Caco-2 (cell line): ENCODE measurements at regions not wholly inside any gene's neighbourhood (a gene's known extent, or its start where the extent isn't known, plus 50 kb on each side); places are given as distances from the start of the nearest gene placed in this dataset.

Source experiments
- BruUV-seq: library from RNA; stranded (reverse); fragments of 400-500 nt; replicated peaks from 2 replicates; lab custom pipeline; 2021; lab: Mats Ljungman, UMichigan
- CTCF ChIA-PET: fragments of 300-600 bp; sonication (Branson Sonifier 250); formaldehyde crosslinking; loops from one replicate; lab custom pipeline; 2022; ENCODE audit warnings: antibody characterized with exemption; lab: Charles Lee
- POLR2A ChIA-PET: fragments of 300-600 bp; sonication (Branson Sonifier 250); formaldehyde crosslinking; loops from one replicate; lab custom pipeline; 2022; ENCODE audit warnings: antibody characterized with exemption; lab: Charles Lee
- DNase-seq, 2 experiments: peaks; one replicate each; pipeline versions ENCODE4 v3.0.0 to v3.0.0-alpha.2; 2020 to 2022
- H3K27me3 ChIP-seq: replicated peaks from 2 replicates; pipeline ENCODE4 v1.6.0; 2011; ENCODE audit warnings: low read length; ENCODE audit not compliant: control insufficient read depth, insufficient read depth
- H3K36me3 ChIP-seq: 2 replicates; pipeline ENCODE4 v1.5.1; 2011; ENCODE audit warnings: low read length; ENCODE audit not compliant: control insufficient read depth, insufficient read depth
- H3K4me1 ChIP-seq: fragments of 250-450 bp; sonication (Bioruptor Pico); 2 replicates; pipeline ENCODE4 v1.5.1; 2020; ENCODE audit warnings: mild to moderate bottlenecking
- H3K4me3 ChIP-seq: 2 replicates; pipeline ENCODE4 v1.5.1; 2011; ENCODE audit warnings: low read depth, mild to moderate bottlenecking, control low read depth, low read length
- H3K9me3 ChIP-seq: fragments of 250-450 bp; sonication (Bioruptor Pico); 2 replicates; pipeline ENCODE4 v1.5.1; 2020; ENCODE audit warnings: mild to moderate bottlenecking, moderate library complexity
- H3K27ac Mint-ChIP-seq: one replicate; pipeline ENCODE4 v1.8.0; 2022; ENCODE audit warnings: mixed read lengths; ENCODE audit not compliant: unreplicated experiment
- H3K27me3 Mint-ChIP-seq: one replicate; pipeline ENCODE4 v1.8.0; 2022; ENCODE audit warnings: mixed read lengths; ENCODE audit not compliant: insufficient read depth, unreplicated experiment
- H3K36me3 Mint-ChIP-seq: one replicate; pipeline ENCODE4 v1.8.0; 2022; ENCODE audit warnings: mild to moderate bottlenecking, mixed read lengths; ENCODE audit not compliant: insufficient read depth, unreplicated experiment
- H3K4me1 Mint-ChIP-seq: one replicate; pipeline ENCODE4 v1.8.0; 2022; ENCODE audit warnings: low read depth, mixed read lengths; ENCODE audit not compliant: unreplicated experiment
- H3K4me3 Mint-ChIP-seq: one replicate; pipeline ENCODE4 v1.8.0; 2022; ENCODE audit warnings: mild to moderate bottlenecking, moderate library complexity, mixed read lengths; ENCODE audit not compliant: unreplicated experiment
- H3K9me3 Mint-ChIP-seq: one replicate; pipeline ENCODE4 v1.8.0; 2022; ENCODE audit warnings: mixed read lengths; ENCODE audit not compliant: unreplicated experiment
- intact Hi-C: fragments of 100-400 bp; cut with micrococcal nuclease; formaldehyde crosslinking; loops from one replicate; pipeline ENCODE4 v1.10.0; 2022; ENCODE audit not compliant: unreplicated experiment
- TF ChIP-seq, protein P1 (sequence below), 2 experiments: fragments of 200-600 bp in 1 of 2; IDR thresholded peaks; 1 replicate in 1 of 2; 2 replicates in 1 of 2; pipeline versions ENCODE4 v1.5.1 to v1.8.0; 2011 to 2022; ENCODE audit warnings: antibody characterized with exemption in 1 of 2, control low read depth in 1 of 2, inconsistent platforms in 1 of 2, low read depth in 1 of 2, low read length in 1 of 2, mild to moderate bottlenecking in 1 of 2, moderate library complexity in 1 of 2; ENCODE audit not compliant: insufficient read depth in 1 of 2, severe bottlenecking in 1 of 2, unreplicated experiment in 1 of 2

DNA sequence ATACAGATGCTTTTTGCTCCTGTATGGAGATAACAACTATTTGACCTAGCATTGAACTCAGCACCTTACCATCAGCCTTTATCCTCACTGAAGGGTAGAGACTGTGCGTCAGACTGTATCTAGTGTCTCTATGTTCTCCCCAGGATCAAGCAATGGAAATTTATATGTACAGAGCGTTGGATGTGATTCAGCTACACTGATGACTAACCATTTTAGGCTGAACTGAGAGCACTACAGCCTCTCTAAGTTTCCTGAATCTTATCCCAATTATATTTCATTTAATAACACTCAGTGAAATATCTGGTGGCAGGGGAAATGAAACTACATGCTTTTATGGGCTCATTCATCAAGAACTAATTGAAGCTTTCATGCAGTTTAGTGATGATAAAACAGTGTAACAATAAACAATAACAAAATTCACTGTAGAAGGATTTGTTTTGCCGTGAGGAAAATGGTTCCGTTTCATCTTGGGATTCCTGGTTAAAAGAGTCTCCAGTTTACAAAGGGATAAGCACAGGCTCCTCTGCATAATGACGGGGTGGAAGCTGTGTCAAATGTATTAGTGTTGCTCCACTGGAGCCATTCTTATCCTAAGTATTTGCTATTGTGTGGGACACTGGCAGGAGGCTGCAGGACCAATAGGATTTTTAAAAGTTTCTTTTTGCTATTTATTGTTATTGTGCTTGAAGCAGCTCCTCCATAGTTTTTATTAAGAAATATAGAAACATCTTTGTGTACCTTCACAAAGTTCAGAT lies 567.6 kb upstream of the MMS22L start:
- BruUV-seq: no TSS peak
- Mint-ChIP-seq H3K4me1 (no peaks in the 10 kb centered on the region), H3K9me3 (no peaks in the 10 kb centered on the region), H3K36me3 (no peaks in the 10 kb centered on the region), H3K27ac (no peak overlapping the region), H3K4me3 (no peak overlapping the region), H3K27me3 (no peaks in the 10 kb centered on the region)
- Histone ChIP-seq H3K36me3 (no peaks in the 10 kb centered on the region), H3K4me1 (no peaks in the 10 kb centered on the region), H3K27me3 (no peaks in the 10 kb centered on the region), H3K4me3 (no peak overlapping the region), H3K9me3 (no peaks in the 10 kb centered on the region)
- TF ChIP-seq, protein P1, sequence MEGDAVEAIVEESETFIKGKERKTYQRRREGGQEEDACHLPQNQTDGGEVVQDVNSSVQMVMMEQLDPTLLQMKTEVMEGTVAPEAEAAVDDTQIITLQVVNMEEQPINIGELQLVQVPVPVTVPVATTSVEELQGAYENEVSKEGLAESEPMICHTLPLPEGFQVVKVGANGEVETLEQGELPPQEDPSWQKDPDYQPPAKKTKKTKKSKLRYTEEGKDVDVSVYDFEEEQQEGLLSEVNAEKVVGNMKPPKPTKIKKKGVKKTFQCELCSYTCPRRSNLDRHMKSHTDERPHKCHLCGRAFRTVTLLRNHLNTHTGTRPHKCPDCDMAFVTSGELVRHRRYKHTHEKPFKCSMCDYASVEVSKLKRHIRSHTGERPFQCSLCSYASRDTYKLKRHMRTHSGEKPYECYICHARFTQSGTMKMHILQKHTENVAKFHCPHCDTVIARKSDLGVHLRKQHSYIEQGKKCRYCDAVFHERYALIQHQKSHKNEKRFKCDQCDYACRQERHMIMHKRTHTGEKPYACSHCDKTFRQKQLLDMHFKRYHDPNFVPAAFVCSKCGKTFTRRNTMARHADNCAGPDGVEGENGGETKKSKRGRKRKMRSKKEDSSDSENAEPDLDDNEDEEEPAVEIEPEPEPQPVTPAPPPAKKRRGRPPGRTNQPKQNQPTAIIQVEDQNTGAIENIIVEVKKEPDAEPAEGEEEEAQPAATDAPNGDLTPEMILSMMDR (IDR thresholded peaks at IDR 0.05; ENCODE audit: insufficient read depth in 1 of 2, low read depth in 1 of 2, low read length in 1 of 2, severe bottlenecking in 1 of 2, unreplicated experiment in 1 of 2): no peak
- intact Hi-C loops: no loop called here
- POLR2A ChIA-PET: no interaction called here
- CTCF ChIA-PET: no interaction called here
- DNase-seq: no peak

DNA sequence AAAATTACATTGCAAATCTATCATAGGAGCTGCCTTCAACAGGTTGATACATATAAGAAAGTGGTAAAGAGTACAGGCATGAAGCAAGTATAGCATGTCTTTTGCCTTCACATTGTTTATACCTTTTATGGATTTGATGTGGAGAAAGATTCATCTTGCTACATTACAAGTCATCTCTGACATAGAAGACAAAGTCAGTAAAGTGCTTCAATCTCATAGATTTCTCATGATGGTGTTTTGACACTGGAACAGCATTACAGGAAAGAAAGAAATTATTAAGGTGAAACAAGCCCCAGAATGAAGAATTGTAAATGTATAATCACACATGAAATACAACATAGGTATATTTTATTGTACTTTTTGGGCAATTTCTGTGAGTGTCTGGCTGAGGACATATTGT lies 580.7 kb upstream of the MMS22L start:
- Mint-ChIP-seq H3K27me3 (no peaks in the 10 kb centered on the region), H3K27ac (no peak overlapping the region), H3K4me1 (no peaks in the 10 kb centered on the region), H3K36me3 (no peaks in the 10 kb centered on the region), H3K9me3 (no peaks in the 10 kb centered on the region), H3K4me3 (no peak overlapping the region)
- Histone ChIP-seq H3K36me3 (no peaks in the 10 kb centered on the region), H3K4me1 (no peaks in the 10 kb centered on the region), H3K4me3 (no peak overlapping the region), H3K9me3 (no peaks in the 10 kb centered on the region), H3K27me3 (no peaks in the 10 kb centered on the region)
- TF ChIP-seq, protein P1 (IDR thresholded peaks at IDR 0.05; ENCODE audit: insufficient read depth in 1 of 2, low read depth in 1 of 2, low read length in 1 of 2, severe bottlenecking in 1 of 2, unreplicated experiment in 1 of 2): no peak
- DNase-seq: no peak
- no TSS peak for BruUV-seq
- intact Hi-C loops: no loop called here
- CTCF ChIA-PET: no interaction called here
- POLR2A ChIA-PET: no interaction called here

DNA sequence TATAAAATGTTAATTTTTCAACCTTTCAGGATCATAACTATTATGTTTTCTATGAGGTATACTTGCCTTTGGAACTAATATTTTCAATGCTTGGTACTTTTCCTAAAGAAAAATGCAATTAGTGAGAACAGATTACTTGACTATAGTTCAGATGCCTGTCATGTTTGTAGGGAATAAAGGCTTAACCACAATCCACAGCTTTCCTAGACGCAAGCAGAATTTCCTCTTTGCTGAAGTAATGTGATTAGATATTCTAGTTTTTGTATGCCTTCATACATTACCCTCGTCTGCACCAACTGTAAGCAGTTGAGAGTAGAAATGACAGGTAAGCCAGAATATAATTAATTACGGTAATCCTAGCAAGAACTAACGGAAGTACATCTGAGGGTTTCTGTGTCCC lies 581.4 kb upstream of the MMS22L start:
- Histone ChIP-seq H3K4me1 (no peaks in the 10 kb centered on the region), H3K36me3 (no peaks in the 10 kb centered on the region), H3K27me3 (no peaks in the 10 kb centered on the region), H3K9me3 (no peaks in the 10 kb centered on the region), H3K4me3 (no peak overlapping the region)
- no peaks in the 10 kb centered on the region for H3K4me1 Mint-ChIP-seq
- H3K27ac Mint-ChIP-seq: no peak overlapping the region
- POLR2A ChIA-PET: no interaction called here
- H3K9me3 Mint-ChIP-seq: no peaks in the 10 kb centered on the region
- CTCF ChIA-PET: no interaction called here
- intact Hi-C loops: no loop called here
- no peaks in the 10 kb centered on the region for H3K27me3 Mint-ChIP-seq
- no peak overlapping the region for H3K4me3 Mint-ChIP-seq
- H3K36me3 Mint-ChIP-seq: no peaks in the 10 kb centered on the region
- no TSS peak for BruUV-seq
- TF ChIP-seq, protein P1 (IDR thresholded peaks at IDR 0.05; ENCODE audit: insufficient read depth in 1 of 2, low read depth in 1 of 2, low read length in 1 of 2, severe bottlenecking in 1 of 2, unreplicated experiment in 1 of 2): no peak
- DNase-seq: no peak
